Upper lobe of right lung (tissue), 1 donor: ENCODE measurements at regions not wholly inside any gene's neighbourhood (a gene's known extent, or its start where the extent isn't known, plus 50 kb on each side); places are given as distances from the start of the nearest gene placed in this dataset.

Experiments used
- ATAC-seq: fragments of 200-7000 bp; cut with Tn5 transposase; one replicate; pipeline ENCODE4 v1.9.1; 2020; ENCODE audit warnings: mild to moderate bottlenecking, moderate library complexity
- DNase-seq: peaks from one replicate; pipeline ENCODE4 v3.0.0-alpha.2; 2020
- H3K27ac ChIP-seq: fragments of 200-600 bp; one replicate; pipeline ENCODE4 v1.8.0; 2022
- H3K27me3 ChIP-seq: fragments of 200-600 bp; one replicate; pipeline ENCODE4 v1.8.0; 2022; ENCODE audit warnings: mild to moderate bottlenecking
- H3K36me3 ChIP-seq: fragments of 200-600 bp; one replicate; pipeline ENCODE4 v1.8.0; 2022
- H3K4me1 ChIP-seq: fragments of 200-600 bp; one replicate; pipeline ENCODE4 v1.8.0; 2022
- H3K4me3 ChIP-seq: fragments of 200-600 bp; one replicate; pipeline ENCODE4 v1.8.0; 2022; ENCODE audit warnings: mild to moderate bottlenecking
- H3K9me3 ChIP-seq: fragments of 200-600 bp; one replicate; pipeline ENCODE4 v1.8.0; 2022
- CTCF ChIP-seq: fragments of 200-600 bp; IDR thresholded peaks from one replicate; pipeline ENCODE4 v1.8.0; 2022; ENCODE audit warnings: antibody characterized with exemption
- intact Hi-C: fragments of 100-400 bp; cut with DNase I; formaldehyde crosslinking; loops from one replicate; pipeline ENCODE4 v1.11.0; 2022
- donor health status: DM: no; HTN: yes; CAD: no; lungs with severe emphysema.

GRCh38 chr10:78415111-78415510, 381.4 kb downstream of the RPS24 start:
- Histone ChIP-seq H3K27me3 (no peaks in the 10 kb centered on the region), H3K36me3 (no peaks in the 10 kb centered on the region), H3K4me1 (peaks cover 21% of the 10 kb centered on the region), H3K4me3 (no peak overlapping the region), H3K27ac (no peak overlapping the region), H3K9me3 (no peaks in the 10 kb centered on the region)
- ATAC-seq = no peak
- no peak for TF ChIP-seq CTCF
- intact Hi-C loops = no loop called here
- DNase-seq = no peak

- Histone ChIP-seq H3K4me3 (no peak overlapping the region), H3K9me3 (no peaks in the 10 kb centered on the region), H3K27ac (peak overlapping the region; percentile 4), H3K36me3 (no peaks in the 10 kb centered on the region), H3K4me1 (peaks cover 23% of the 10 kb centered on the region), H3K27me3 (no peaks in the 10 kb centered on the region)
- intact Hi-C loops = no loop called here
- no peak for TF ChIP-seq CTCF
- ATAC-seq (peak; percentile 40), DNase-seq (no peak)
These were observed 382.7 kb downstream of the RPS24 start for GRCh38 chr10:78416031-78417011.

GRCh38 chr10:78417425-78418370, 384.0 kb downstream of the RPS24 start:
- no peak for DNase-seq

GRCh38 chr10:78419481-78420265, 386.0 kb downstream of the RPS24 start:
- peak; percentile 79 for ATAC-seq
- Histone ChIP-seq H3K27ac (no peak overlapping the region), H3K9me3 (no peaks in the 10 kb centered on the region), H3K4me1 (peaks cover 23% of the 10 kb centered on the region), H3K36me3 (no peaks in the 10 kb centered on the region), H3K4me3 (no peak overlapping the region), H3K27me3 (no peaks in the 10 kb centered on the region)
- peak; percentile 70 for DNase-seq
- TF ChIP-seq CTCF = no peak
- intact Hi-C loops = no loop called here

More at GRCh38 chr10:78417425-78418370, 384.0 kb downstream of the RPS24 start:
- H3K36me3 ChIP-seq = no peaks in the 10 kb centered on the region
- H3K4me1 ChIP-seq = peaks cover 23% of the 10 kb centered on the region
- no peaks in the 10 kb centered on the region for H3K9me3 ChIP-seq
- peak overlapping the region; percentile 4 for H3K27ac ChIP-seq
- no peak overlapping the region for H3K4me3 ChIP-seq
- no peaks in the 10 kb centered on the region for H3K27me3 ChIP-seq
- ATAC-seq = no peak
- intact Hi-C loops = no loop called here
- no peak for TF ChIP-seq CTCF
